ENCODE measurements at regions not wholly inside any gene's neighbourhood (a gene's known extent, or its start where the extent isn't known, plus 50 kb on each side); places are given as distances from the start of the nearest gene placed in this dataset.

DNA sequence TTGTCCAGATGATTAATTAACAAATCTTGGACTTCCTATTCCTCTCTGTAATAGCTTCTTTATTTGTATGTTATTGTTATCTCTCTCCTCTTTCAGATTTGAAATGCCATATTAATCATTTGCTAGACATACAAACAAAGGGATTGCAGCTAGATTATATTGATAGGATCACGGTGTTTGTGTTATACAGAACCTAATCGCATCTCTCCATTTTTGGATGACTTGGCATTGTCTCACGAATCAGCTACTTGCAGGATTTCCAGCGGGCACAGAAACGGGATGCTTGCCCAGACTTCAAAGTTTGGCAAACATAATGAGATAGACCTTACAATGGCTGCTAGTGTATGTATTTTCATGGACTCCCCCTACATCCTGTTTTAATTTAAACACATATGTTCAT, 368.1 kb downstream of the TLE4 start:
- TF ChIP-seq CTCF (IDR thresholded peaks at IDR 0.05) (no peak), POLR2AphosphoS5 (IDR thresholded peaks at IDR 0.05; ENCODE audit: insufficient read depth in 1 of 2, low read depth in 1 of 2) (no peak), POLR2A (IDR thresholded peaks at IDR 0.05) (no peak)

Data from vagina (tissue), 2 donors.